ENCODE measurements at regions not wholly inside any gene's neighbourhood (a gene's known extent, or its start where the extent isn't known, plus 50 kb on each side); places are given as distances from the start of the nearest gene placed in this dataset.

- TF ChIP-seq POLR2A (IDR thresholded peaks at IDR 0.05; ENCODE audit: low read length) (no peak), GATA1 (IDR thresholded peaks at IDR 0.05; ENCODE audit: low read depth, low read length) (no peak)
Observed at GRCh38 chr6:15183979-15184378, 61.9 kb upstream of the JARID2 start.

Measured in erythroblast (primary cell).